ENCODE measurements at regions not wholly inside any gene's neighbourhood (a gene's known extent, or its start where the extent isn't known, plus 50 kb on each side); places are given as distances from the start of the nearest gene placed in this dataset.

GRCh38 chr6:133683308-133683580, 205.7 kb upstream of the TCF21 start:
- no peak for DNase-seq (ENCODE audit: low read depth)
- TF ChIP-seq CTCF (IDR thresholded peaks at IDR 0.05; ENCODE audit: insufficient read depth, low read depth, low read length, missing control alignments), result no peak

GRCh38 chr6:133683606-133684005, 205.3 kb upstream of the TCF21 start:
- H3K4me3 ChIP-seq (ENCODE audit: low read depth, low read length), result no peak overlapping the region
- TF ChIP-seq CTCF (IDR thresholded peaks at IDR 0.05; ENCODE audit: insufficient read depth, low read depth, low read length, missing control alignments), result no peak
- no peak for DNase-seq (ENCODE audit: low read depth)

More at GRCh38 chr6:133683308-133683580, 205.7 kb upstream of the TCF21 start:
- no peak overlapping the region for H3K4me3 ChIP-seq (ENCODE audit: low read depth, low read length)

GRCh38 chr6:133688705-133689492, 200.0 kb upstream of the TCF21 start:
- no peak for TF ChIP-seq CTCF (IDR thresholded peaks at IDR 0.05; ENCODE audit: insufficient read depth, low read depth, low read length, missing control alignments)
- no peak overlapping the region for H3K4me3 ChIP-seq (ENCODE audit: low read depth, low read length)
- no peak for DNase-seq (ENCODE audit: low read depth)

GRCh38 chr6:133689863-133690262, 199.1 kb upstream of the TCF21 start:
- no peak for TF ChIP-seq CTCF (IDR thresholded peaks at IDR 0.05; ENCODE audit: insufficient read depth, low read depth, low read length, missing control alignments)
- no peak overlapping the region for H3K4me3 ChIP-seq (ENCODE audit: low read depth, low read length)
- DNase-seq (ENCODE audit: low read depth), result no peak

- DNase-seq (ENCODE audit: low read depth), result no peak
- no peak overlapping the region for H3K4me3 ChIP-seq (ENCODE audit: low read depth, low read length)
Observed at GRCh38 chr6:133693565-133693964, 195.3 kb upstream of the TCF21 start.

GRCh38 chr6:133697185-133697584, 191.7 kb upstream of the TCF21 start:
- TF ChIP-seq CTCF (IDR thresholded peaks at IDR 0.05; ENCODE audit: insufficient read depth, low read depth, low read length, missing control alignments), result no peak
- no peak overlapping the region for H3K4me3 ChIP-seq (ENCODE audit: low read depth, low read length)
- DNase-seq (ENCODE audit: low read depth), result no peak

More at GRCh38 chr6:133693565-133693964, 195.3 kb upstream of the TCF21 start:
- no peak for TF ChIP-seq CTCF (IDR thresholded peaks at IDR 0.05; ENCODE audit: insufficient read depth, low read depth, low read length, missing control alignments)

GRCh38 chr6:133697666-133698065, 191.2 kb upstream of the TCF21 start:
- H3K4me3 ChIP-seq (ENCODE audit: low read depth, low read length), result no peak overlapping the region
- no peak for DNase-seq (ENCODE audit: low read depth)
- TF ChIP-seq CTCF (IDR thresholded peaks at IDR 0.05; ENCODE audit: insufficient read depth, low read depth, low read length, missing control alignments), result no peak

Measured in GM12865 (cell line).